Mesendoderm (in vitro differentiated cells): ENCODE measurements at regions not wholly inside any gene's neighbourhood (a gene's known extent, or its start where the extent isn't known, plus 50 kb on each side); places are given as distances from the start of the nearest gene placed in this dataset.

Experiments
- DNase-seq: peaks from one replicate; pipeline ENCODE4 v3.0.0; 2013
- H2AK5ac ChIP-seq: 2 replicates; pipeline ENCODE4 v1.6.1; 2013; ENCODE audit warnings: low read length, inconsistent platforms
- H2BK120ac ChIP-seq: 2 replicates; pipeline ENCODE4 v1.6.1; 2013; ENCODE audit warnings: low read depth, mild to moderate bottlenecking, low read length, moderate library complexity, mixed read lengths
- H2BK15ac ChIP-seq: replicated peaks from 2 replicates; pipeline ENCODE4 v1.6.1; 2013; ENCODE audit warnings: low read depth, mild to moderate bottlenecking, moderate library complexity
- H2BK5ac ChIP-seq: 2 replicates; pipeline ENCODE4 v1.6.1; 2013; ENCODE audit warnings: low read length, inconsistent platforms
- H3K18ac ChIP-seq: 2 replicates; pipeline ENCODE4 v1.6.1; 2013; ENCODE audit warnings: mild to moderate bottlenecking, low read length, mixed read lengths
- H3K23ac ChIP-seq: one replicate; pipeline ENCODE4 v1.6.1; 2013; ENCODE audit warnings: low read length
- H3K27ac ChIP-seq: 2 replicates; pipeline ENCODE4 v1.5.1; 2013; ENCODE audit warnings: low read depth, mild to moderate bottlenecking, inconsistent platforms, low read length, moderate library complexity
- H3K27me3 ChIP-seq: 2 replicates; pipeline ENCODE4 v1.6.1; 2013; ENCODE audit warnings: low read length, control low read depth, mild to moderate bottlenecking, inconsistent platforms; ENCODE audit not compliant: insufficient read depth, poor library complexity
- H3K36me3 ChIP-seq: 2 replicates; pipeline ENCODE4 v1.6.1; 2013; ENCODE audit warnings: low read length, inconsistent platforms; ENCODE audit not compliant: control insufficient read depth, insufficient read depth
- H3K4ac ChIP-seq: one replicate; pipeline ENCODE4 v1.6.1; 2013; ENCODE audit warnings: low read depth, mild to moderate bottlenecking, low read length, moderate library complexity
- H3K4me1 ChIP-seq: 2 replicates; pipeline ENCODE4 v1.6.1; 2013; ENCODE audit warnings: low read depth, low read length, inconsistent platforms; ENCODE audit not compliant: control insufficient read depth
- H3K4me2 ChIP-seq: 2 replicates; pipeline ENCODE4 v1.6.1; 2013; ENCODE audit warnings: low read length
- H3K4me3 ChIP-seq: 2 replicates; pipeline ENCODE4 v1.5.1; 2013; ENCODE audit warnings: mild to moderate bottlenecking, low read length
- H3K56ac ChIP-seq: one replicate; pipeline ENCODE4 v1.6.1; 2013; ENCODE audit warnings: low read length
- H3K79me1 ChIP-seq: 2 replicates; pipeline ENCODE4 v1.6.1; 2013; ENCODE audit warnings: low read length, inconsistent platforms
- H3K79me2 ChIP-seq: 2 replicates; pipeline ENCODE4 v1.6.1; 2013; ENCODE audit warnings: mild to moderate bottlenecking, low read length; ENCODE audit not compliant: control insufficient read depth, insufficient read depth
- H3K9ac ChIP-seq: 2 replicates; pipeline ENCODE4 v1.6.1; 2013; ENCODE audit warnings: low read length, inconsistent platforms
- H4K5ac ChIP-seq: one replicate; pipeline ENCODE4 v1.6.1; 2013; ENCODE audit warnings: low read length
- H4K8ac ChIP-seq: one replicate; pipeline ENCODE4 v1.6.1; 2013; ENCODE audit warnings: low read depth, mild to moderate bottlenecking, control low read depth, low read length, moderate library complexity
- WGBS: extraction: QIAGEN DNeasy Blood & Tissue Kit; methylation state at CpG from one replicate; pipeline ENCODE4 v1.1.7; 2013; ENCODE audit warnings: low lambda C conversion rate, missing lambda C conversion rate; ENCODE audit not compliant: insufficient coverage; ENCODE audit errors: extremely low coverage; 5-methylcytosine and 5-hydroxymethylcytosine counted together

DNA sequence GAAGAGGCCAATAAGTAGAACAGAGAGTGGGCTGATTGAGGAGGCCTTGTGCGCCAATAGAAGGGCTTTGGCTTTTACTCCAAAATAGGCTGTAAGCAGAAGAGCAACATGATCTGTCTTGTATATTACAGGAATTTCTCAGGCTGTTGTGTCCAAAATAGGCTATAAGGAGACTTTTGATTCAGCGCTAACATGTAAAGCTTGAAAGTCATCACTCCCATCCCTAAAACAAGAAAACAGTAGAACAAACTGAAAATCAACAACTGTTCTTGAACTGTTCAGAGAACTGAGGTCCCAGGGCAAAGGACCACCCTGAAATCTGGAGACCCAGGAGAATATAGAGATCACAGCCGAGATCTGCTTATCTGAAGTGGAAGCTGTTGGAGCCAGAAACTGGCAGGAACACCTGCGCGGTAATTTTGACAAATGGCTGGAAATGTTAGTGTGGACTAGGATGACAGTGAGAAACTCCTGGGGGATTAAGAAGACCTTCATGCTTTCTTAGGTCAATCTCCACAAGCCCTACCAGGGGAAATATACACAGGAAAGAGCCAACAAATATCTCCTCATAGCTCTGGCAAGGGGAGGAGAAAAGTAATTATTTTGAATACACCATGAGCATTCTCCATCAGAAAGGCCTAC lies 258.6 kb downstream of the RBM43 start:
- H4K5ac ChIP-seq: no peak overlapping the region
- no peak overlapping the region for H4K8ac ChIP-seq
- no peak overlapping the region for H2BK120ac ChIP-seq
- no peaks in the 10 kb centered on the region for H3K27me3 ChIP-seq
- H3K56ac ChIP-seq: no peak overlapping the region
- H3K9ac ChIP-seq: no peak overlapping the region
- H3K4ac ChIP-seq: no peak overlapping the region
- WGBS: no CpG with 5 or more reads among the region's 5 CpGs
- no peak overlapping the region for H3K27ac ChIP-seq
- no peak overlapping the region for H2BK15ac ChIP-seq
- H3K4me3 ChIP-seq: no peak overlapping the region
- H2AK5ac ChIP-seq: no peak overlapping the region
- no peaks in the 10 kb centered on the region for H3K79me2 ChIP-seq
- H3K18ac ChIP-seq: no peak overlapping the region
- DNase-seq: no peak
- H3K79me1 ChIP-seq: no peaks in the 10 kb centered on the region
- no peak overlapping the region for H2BK5ac ChIP-seq
- H3K4me2 ChIP-seq: no peak overlapping the region
- no peaks in the 10 kb centered on the region for H3K36me3 ChIP-seq
- no peaks in the 10 kb centered on the region for H3K4me1 ChIP-seq
- no peak overlapping the region for H3K23ac ChIP-seq

DNA sequence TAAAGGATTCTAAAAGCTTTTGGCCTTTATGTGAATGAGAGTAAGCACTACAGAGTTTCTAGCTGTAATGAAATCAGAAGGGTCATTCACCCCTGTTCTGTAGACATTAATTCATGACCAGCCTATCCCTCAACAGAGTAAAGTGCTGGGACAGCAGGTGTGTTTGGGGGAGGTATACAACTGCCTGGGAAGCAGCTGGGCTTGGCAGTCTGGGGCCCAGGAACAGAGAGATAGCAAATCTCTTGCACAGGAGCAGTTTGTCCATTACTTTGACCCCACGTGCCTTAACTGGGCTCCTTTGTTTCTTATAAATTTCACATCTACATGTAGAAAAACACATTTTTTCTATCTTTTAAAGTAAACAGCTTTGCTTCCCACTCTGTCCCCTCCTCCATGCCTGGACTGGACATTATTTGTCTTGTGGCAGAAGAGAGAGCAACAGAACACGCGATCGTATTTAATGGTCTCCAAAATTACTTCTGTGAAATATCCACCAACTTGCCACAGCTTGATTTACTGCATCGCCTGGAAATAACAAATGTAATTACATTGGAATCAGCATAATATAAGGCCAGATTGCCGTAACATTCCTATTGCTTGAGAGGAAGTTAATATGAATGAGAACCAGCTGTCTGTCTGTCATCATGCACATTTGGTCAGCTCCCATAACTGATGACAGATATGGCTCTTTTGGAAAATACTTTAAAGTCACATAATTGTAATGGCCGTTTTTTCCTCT lies 263.8 kb downstream of the RBM43 start:
- no peak overlapping the region for H3K4ac ChIP-seq
- no peaks in the 10 kb centered on the region for H3K4me1 ChIP-seq
- DNase-seq: no peak
- no peak overlapping the region for H3K9ac ChIP-seq
- no peak overlapping the region for H3K4me3 ChIP-seq
- H4K5ac ChIP-seq: no peak overlapping the region
- H3K18ac ChIP-seq: no peak overlapping the region
- WGBS: no CpG with 5 or more reads among the region's 7 CpGs
- H3K79me2 ChIP-seq: no peaks in the 10 kb centered on the region
- no peaks in the 10 kb centered on the region for H3K27me3 ChIP-seq
- no peak overlapping the region for H2BK5ac ChIP-seq
- H3K79me1 ChIP-seq: no peaks in the 10 kb centered on the region
- H2BK120ac ChIP-seq: no peak overlapping the region
- no peak overlapping the region for H4K8ac ChIP-seq
- H3K4me2 ChIP-seq: no peak overlapping the region
- no peaks in the 10 kb centered on the region for H3K36me3 ChIP-seq
- H3K56ac ChIP-seq: no peak overlapping the region
- H2BK15ac ChIP-seq: no peak overlapping the region
- no peak overlapping the region for H3K23ac ChIP-seq
- H3K27ac ChIP-seq: no peak overlapping the region
- no peak overlapping the region for H2AK5ac ChIP-seq

DNA sequence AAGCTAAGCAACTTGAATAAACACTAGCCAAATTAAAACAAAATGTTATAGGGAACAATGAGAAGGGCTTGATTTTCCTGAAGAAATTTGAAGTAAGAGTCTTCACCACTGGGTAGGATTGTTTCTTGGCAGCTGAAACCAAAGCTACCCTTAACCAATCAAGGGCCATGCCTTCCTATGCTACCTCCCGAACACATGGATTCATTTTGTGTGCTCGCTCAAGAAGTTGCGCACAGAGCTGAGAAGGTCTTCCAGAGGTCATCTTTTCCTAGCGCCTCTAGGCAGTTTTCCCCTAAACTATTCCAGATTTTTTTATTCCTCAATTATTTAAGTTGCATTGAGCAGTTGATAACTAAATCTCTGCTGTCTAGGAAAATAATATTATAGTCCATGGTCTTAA lies 264.6 kb downstream of the RBM43 start:
- Histone ChIP-seq H3K4me2 (no peak overlapping the region), H3K4ac (no peak overlapping the region), H3K4me1 (no peaks in the 10 kb centered on the region), H3K27ac (no peak overlapping the region), H3K9ac (no peak overlapping the region), H2AK5ac (no peak overlapping the region), H3K23ac (no peak overlapping the region), H2BK5ac (no peak overlapping the region), H3K36me3 (no peaks in the 10 kb centered on the region), H4K5ac (no peak overlapping the region), H3K79me2 (no peaks in the 10 kb centered on the region), H3K56ac (no peak overlapping the region), H3K4me3 (no peak overlapping the region), H2BK15ac (no peak overlapping the region), H3K27me3 (no peaks in the 10 kb centered on the region), H3K79me1 (no peaks in the 10 kb centered on the region), H4K8ac (no peak overlapping the region), H2BK120ac (no peak overlapping the region), H3K18ac (no peak overlapping the region)
- DNase-seq: no peak
- no CpG with 5 or more reads among the region's 4 CpGs for WGBS

DNA sequence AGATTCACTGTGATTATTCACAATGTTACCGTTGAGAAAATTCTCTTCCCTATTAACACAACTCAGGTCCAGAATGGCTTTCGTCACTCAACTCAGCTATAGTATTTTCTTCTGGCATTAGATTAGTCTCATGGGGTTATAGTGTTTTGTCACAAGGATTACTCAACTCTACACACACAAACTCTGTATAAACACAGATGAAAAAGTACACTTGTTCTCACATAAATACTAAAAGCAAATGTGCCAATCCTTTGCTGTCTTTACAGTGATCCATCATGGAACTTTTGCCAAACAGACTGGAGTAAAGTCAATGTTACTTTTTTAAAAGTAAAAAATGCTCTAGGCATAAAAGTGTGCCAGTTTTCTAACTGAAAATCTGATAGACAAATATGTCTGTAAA lies 267.6 kb downstream of the RBM43 start:
- H2BK120ac ChIP-seq: no peak overlapping the region
- no peak overlapping the region for H3K4me3 ChIP-seq
- H2AK5ac ChIP-seq: no peak overlapping the region
- no peak overlapping the region for H4K5ac ChIP-seq
- no peaks in the 10 kb centered on the region for H3K27me3 ChIP-seq
- no peak overlapping the region for H3K9ac ChIP-seq
- H2BK5ac ChIP-seq: no peak overlapping the region
- no peak overlapping the region for H3K4me2 ChIP-seq
- H3K4me1 ChIP-seq: no peaks in the 10 kb centered on the region
- H3K18ac ChIP-seq: no peak overlapping the region
- no peak overlapping the region for H3K4ac ChIP-seq
- H3K79me1 ChIP-seq: no peaks in the 10 kb centered on the region
- no peaks in the 10 kb centered on the region for H3K79me2 ChIP-seq
- no peak overlapping the region for H4K8ac ChIP-seq
- DNase-seq: no peak
- no peak overlapping the region for H3K27ac ChIP-seq
- no peak overlapping the region for H3K23ac ChIP-seq
- H3K56ac ChIP-seq: no peak overlapping the region
- no peaks in the 10 kb centered on the region for H3K36me3 ChIP-seq
- H2BK15ac ChIP-seq: no peak overlapping the region
- no CpG with 5 or more reads among the region's 2 CpGs for WGBS

DNA sequence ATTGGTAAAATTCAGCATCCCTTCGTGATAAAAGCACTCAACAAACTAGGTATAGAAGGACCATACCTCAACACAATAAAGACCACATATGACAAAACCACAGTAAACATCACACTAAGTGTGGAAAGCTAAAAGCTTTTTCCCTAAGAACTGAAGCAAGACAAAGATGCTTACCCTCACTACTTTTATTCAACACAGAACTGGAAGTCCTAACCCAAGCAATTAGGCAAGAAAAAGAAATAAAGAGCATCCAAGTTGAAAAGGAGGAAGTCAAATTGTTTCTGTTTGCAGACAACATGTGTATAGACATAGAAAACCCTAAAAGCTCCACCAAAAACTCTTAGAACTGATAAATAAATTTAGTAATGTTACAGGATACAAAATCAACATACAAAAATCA lies 271.7 kb downstream of the RBM43 start:
- no peaks in the 10 kb centered on the region for H3K36me3 ChIP-seq
- H3K27ac ChIP-seq: no peak overlapping the region
- no peak overlapping the region for H3K4me3 ChIP-seq
- H2BK120ac ChIP-seq: no peak overlapping the region
- no peak overlapping the region for H3K18ac ChIP-seq
- H3K79me2 ChIP-seq: no peaks in the 10 kb centered on the region
- no peak overlapping the region for H2BK5ac ChIP-seq
- no peak overlapping the region for H3K23ac ChIP-seq
- no peak overlapping the region for H3K56ac ChIP-seq
- H3K9ac ChIP-seq: no peak overlapping the region
- H3K4ac ChIP-seq: no peak overlapping the region
- no peak overlapping the region for H4K5ac ChIP-seq
- H2BK15ac ChIP-seq: no peak overlapping the region
- H3K4me2 ChIP-seq: no peak overlapping the region
- WGBS: no CpG with 5 or more reads among the region's 1 CpG
- H4K8ac ChIP-seq: no peak overlapping the region
- H2AK5ac ChIP-seq: no peak overlapping the region
- no peak for DNase-seq
- no peaks in the 10 kb centered on the region for H3K79me1 ChIP-seq
- H3K27me3 ChIP-seq: no peaks in the 10 kb centered on the region
- H3K4me1 ChIP-seq: no peaks in the 10 kb centered on the region

DNA sequence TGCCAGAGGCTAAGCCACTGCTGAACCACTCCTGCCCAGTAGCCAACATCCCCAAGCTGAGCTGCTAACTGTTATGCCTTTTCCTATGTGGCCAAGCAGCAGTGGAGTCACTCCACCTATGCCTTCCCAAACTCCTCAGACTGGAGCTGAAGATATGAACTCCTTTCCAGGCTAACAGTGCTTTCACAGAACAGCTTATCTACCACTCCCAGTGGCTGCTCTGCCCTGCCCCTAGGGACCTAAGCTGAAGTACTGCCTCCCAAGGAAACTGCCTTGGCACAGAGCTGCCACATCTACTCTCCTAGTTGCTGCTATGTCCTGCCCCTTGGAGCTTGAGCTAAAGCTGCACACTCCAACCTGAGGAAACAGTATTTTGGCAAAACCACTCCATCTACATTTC lies 275.9 kb downstream of the RBM43 start:
- Histone ChIP-seq H3K4me3 (no peak overlapping the region), H3K79me1 (no peaks in the 10 kb centered on the region), H3K4me1 (no peaks in the 10 kb centered on the region), H3K56ac (no peak overlapping the region), H4K5ac (no peak overlapping the region), H3K18ac (no peak overlapping the region), H2BK5ac (no peak overlapping the region), H3K79me2 (no peaks in the 10 kb centered on the region), H3K23ac (no peak overlapping the region), H4K8ac (no peak overlapping the region), H3K36me3 (no peaks in the 10 kb centered on the region), H3K27me3 (no peaks in the 10 kb centered on the region), H3K4me2 (no peak overlapping the region), H2BK15ac (no peak overlapping the region), H3K27ac (no peak overlapping the region), H2BK120ac (no peak overlapping the region), H3K4ac (no peak overlapping the region), H2AK5ac (no peak overlapping the region), H3K9ac (no peak overlapping the region)
- peak; percentile 13 for DNase-seq
